HG03342 (cell line): ENCODE measurements at regions not wholly inside any gene's neighbourhood (a gene's known extent, or its start where the extent isn't known, plus 50 kb on each side); places are given as distances from the start of the nearest gene placed in this dataset.

Experiments used
- ATAC-seq: cut with Tn5 transposase; IDR thresholded peaks from one replicate; pipeline ENCODE4 v1.9.1; 2021; ENCODE audit warnings: mild to moderate bottlenecking, moderate library complexity; ENCODE audit not compliant: unreplicated experiment

DNA sequence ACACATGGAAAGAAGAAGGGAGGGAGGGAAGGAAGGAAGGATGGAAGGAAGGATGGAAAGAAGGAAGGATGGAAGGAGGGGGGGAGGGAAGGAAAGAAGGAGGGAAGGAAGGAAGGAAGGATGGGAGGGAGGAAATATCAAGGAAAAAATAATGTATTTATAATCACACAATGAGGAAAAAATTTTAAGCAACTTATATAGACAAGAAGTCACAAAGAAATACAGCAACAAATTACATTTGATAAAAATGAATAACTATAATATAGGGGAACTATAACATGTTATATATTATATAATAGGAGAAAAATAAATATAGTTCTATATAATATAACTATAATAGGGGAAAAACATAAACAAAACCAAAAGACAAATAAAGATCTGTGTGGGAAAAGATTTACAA is 441.8 kb downstream of the LRATD1 start:
- ATAC-seq: no peak

DNA sequence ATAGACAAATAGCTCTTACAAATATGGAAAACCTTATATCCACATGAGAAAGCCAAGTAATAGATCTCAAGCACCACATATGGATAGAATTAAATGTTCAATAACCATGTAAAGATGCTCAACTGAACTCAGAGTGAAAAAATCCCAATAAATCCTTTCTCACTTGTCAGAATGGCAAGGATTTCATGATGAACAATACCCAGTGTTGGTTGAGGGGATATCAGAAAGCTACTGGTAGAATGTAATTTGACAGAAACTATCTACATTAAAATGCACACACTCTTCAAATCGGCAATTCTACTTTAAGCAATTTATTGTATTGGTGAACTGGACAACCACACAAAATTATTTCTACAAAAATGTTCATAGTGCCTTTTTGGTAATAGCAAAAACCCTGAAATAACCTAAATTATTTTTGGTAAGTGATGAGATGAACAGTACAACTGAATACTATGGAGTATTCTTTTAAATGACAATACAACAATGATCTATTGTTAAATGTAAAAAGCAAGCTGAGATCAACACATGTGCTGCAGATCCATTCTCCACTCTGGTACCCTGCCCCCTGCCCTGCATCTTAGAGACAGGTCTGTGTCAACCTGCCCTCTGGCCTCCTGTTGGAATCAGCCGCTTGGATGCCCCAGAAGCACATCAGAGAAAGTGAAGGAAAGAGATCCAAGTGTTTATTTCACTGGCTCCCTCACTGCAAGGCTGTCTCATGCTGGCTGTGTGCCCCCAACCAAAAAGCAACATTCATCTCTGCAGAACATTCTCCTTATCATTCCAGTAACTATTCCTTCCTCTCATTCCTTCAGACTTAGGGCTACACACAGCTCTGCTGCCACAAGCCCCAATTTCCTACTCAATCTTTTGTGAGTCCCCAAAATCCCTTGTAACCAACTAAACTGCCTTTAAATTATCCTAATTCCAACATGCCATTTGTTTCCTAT is 442.5 kb downstream of the LRATD1 start:
- ATAC-seq: no peak

DNA sequence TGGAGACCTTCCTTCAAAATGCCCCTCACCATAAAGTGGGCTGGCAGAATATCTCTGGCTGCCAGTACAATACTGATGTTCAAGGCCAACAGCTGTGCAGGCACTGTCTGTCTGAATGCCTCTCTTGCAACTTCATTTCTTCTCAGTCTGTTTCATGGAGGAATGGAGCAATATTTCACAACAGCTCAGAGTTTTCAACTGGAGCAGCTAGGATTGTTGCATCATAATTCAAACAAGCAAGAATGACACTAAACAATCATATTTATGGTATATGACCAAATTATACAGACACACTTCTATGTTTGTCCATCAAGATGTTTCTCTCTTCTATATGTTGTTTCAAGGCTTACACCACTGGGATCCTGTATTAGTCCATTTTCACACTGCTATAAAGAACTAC is 444.2 kb downstream of the LRATD1 start:
- ATAC-seq: no peak

DNA sequence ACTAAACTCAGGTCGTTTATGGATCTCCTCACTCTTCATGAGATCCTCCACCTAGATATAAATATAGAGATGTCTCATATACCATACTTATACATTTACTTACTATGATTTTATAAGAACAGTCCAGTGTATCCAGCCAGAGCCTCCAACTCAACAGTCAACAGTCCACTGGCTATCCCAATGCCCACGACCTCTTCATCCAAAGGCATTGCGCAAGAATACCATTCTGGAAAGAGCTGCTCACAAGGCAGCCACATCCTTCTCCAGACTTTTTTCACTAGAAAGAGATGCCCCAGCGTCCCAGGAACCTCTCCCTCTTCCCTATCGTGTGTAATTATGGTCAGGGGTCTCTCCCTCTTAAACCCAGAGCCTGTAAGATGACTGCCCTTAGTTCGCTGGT is 448.8 kb downstream of the LRATD1 start:
- ATAC-seq: no peak

DNA sequence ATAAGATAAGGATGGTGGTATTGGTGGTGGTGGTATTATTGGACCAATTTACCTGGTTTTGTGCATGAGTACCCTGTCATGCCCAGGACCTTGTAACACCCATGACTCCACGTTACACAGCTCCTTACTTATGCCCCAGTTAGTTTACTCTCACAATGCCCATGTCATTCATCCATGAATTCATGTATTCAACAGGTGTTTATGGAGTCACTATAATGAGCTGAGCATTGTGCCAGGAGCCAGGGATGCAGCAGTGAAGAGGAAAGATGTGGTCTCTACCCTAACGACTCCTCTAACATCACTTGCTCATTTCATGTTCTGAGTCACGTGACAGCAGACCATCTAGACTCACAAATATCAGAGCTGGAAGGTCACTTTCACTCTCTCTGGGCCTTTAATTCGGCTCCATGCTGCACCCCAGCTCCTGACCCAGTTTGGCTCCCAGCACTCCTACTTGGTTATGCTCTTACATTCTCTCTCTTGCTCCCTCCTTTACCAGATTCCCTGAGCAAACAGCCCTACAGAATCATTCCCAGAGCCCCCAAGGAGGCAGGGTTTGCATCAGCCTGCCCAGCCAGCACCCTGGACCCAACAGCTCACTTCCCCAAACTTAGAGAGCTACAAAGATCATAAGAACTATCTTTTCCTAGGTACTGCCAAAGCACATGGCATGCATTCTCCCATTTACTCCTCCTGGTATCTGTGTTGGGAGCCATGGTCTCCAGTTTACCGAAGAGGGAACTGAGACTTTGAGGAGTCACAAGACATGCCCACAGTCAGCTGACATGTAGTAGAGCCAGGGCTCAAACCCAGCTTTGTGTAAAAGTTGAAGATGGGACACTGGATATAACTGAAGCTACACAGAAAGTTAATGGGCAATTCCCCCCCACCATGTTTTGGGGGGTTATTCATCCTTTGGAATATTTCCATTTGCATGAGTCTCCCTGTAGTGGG is 449.9 kb downstream of the LRATD1 start:
- no peak for ATAC-seq

DNA sequence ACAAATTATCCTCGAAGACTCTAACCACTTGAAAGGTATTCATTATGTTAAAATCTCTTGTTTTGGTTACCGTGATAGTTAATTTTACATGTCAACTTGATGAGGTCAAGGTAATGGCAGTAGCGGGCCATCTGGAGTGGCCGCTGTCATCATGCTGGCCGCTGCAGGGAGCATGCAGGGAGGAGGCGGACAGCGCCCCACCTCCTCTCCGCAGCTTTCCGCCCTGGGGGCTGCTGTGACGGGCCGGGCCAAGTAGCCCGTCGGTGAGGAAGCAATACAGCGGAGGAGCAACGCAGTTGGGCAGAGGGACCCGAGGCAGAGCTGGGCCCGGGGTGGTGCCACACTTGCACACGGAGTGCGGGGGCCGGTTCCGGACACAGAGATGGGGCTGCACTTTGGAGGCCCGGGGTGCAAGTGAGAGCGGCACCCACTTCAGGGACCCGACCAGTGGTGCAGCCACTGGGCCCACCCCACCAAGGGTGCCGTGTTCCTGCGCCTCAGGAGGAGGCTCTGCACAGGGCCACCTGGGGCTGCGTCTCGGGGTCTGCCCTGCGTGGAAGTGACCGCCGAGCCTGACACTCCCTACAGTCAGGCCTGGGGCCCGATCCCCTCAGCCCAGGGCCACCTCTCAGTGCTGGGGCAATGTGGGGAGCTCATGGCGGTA is 452.4 kb downstream of the LRATD1 start:
- no peak for ATAC-seq

DNA sequence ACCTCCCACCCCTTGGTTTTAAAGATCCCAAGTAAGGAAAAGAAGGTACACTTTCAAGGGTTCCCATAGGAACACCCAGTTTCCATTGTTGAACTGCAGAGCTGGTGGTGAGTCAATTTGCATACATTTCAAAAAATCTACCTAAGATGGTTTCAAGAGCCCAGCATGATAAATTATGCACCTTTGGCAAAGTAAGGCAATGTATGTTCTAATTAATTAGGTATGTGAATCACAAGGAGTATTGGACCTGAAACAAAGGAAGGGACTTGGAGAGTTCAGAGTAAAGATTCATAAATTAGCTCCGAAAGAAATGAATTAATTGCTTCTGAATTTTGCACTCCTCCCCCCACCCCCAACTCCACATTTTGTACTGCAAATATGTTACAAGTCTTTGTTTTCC is 459.7 kb downstream of the LRATD1 start:
- no peak for ATAC-seq

DNA sequence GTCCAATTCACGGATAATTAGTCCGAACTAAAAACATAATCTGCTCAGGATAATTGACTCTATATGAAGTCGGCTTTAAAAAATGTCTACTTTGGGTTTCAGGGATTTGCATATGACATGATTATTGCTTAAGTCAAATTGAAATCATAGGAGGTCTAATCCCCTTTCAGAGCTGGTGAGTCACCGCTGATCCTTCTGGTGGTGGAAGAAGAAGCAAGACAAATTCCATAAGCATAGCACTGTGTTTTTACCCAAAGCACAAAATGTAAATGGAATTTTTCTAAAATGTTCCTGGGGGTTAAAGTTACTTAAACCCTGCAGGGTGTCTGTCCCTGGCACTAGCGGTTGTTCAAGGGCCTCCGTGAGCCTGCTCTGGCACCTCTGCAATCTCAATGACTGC is 460.2 kb downstream of the LRATD1 start:
- no peak for ATAC-seq

DNA sequence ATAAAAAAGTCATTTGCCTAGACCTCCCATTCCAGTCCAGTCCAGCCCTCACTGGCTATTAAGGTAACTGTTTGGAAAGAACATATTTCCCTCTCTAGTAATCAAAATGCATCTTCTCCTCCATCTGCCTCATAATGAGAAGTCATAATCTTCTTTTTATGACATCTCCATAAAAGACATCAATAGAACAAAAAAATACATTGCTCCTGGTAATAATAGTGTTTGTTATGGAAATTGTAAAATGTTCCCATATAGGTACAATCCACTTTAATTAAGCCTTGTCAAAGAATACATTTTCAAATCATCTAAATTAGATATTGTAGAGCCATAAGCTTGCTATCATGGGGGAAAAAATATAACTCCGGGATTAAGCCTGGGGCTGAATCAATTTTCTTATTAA is 461.6 kb downstream of the LRATD1 start:
- no peak for ATAC-seq

DNA sequence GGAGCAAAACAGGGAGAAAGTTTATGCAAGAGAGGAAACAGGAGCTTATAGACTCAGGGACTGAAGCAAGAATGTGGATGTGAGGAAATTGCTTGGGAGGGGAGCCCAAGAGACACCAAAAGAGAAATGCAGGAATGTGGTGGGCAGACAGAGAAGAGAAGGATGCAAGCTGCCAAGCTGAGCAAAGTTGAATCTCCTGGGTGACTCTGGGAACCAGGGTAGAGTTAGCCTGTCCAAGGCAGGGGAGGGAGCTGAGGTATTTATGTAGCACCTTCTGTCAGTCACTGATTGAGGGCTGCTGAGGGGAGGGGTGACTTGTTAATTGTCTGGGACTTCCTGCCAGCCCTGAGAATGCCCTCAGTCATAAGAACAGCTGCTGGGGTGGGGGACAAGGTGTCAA is 464.3 kb downstream of the NBAS start:
- no peak for ATAC-seq

DNA sequence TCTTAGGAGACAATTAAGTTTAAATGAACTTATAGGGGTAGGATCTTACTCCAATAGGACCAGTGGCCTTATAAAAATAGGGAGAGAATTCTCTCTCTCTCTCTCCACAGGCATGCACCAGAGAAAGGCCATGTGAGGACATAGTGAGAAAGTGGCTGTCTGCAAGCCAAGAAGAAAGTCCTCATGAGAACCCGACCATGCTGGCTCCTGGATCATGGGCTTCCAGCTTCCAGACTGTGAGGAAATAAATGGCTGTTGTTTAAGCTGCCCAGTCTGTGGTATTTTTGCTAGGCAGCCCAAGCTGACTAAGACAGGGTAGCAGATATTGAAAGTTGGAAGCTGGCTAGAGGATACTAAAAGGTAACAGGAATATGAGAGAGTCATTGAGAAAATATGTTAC is 454.0 kb downstream of the NBAS start:
- no peak for ATAC-seq

DNA sequence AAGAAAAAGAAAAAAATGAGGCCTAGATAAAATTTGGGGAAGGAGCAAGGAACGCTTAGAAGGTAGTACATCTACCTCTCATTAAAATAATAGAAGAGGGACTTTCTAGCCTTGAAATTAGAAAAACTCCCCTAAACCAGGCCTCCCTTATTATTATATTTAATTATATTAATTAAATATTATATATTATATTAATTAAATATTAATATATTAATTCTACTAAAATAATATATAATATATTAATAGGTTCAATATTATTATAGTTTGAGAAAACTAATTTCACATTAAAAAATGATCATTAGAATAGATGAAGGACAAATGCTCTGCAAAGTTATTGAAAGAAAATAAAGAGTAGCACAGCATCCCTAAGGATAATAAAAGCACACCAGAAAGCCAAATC is 449.4 kb downstream of the NBAS start:
- ATAC-seq: no peak

DNA sequence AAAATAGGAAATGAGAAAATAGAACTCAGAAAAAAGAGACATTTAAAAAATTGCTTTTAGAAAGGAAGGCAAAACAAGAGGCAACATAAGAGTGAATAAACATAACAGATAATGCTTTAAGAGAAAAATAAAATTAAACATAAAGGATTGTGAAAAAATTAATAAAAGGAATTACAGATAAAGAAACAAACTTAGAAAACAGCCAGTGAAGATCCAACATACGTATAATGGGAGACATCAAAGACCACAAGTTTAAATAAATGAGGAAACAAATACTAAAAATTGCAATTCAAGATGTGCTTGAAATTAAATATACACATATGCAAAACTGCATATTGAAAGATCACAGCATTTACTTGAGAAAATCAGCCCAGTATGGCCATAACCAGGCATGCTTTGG is 448.9 kb downstream of the NBAS start:
- ATAC-seq: no peak

DNA sequence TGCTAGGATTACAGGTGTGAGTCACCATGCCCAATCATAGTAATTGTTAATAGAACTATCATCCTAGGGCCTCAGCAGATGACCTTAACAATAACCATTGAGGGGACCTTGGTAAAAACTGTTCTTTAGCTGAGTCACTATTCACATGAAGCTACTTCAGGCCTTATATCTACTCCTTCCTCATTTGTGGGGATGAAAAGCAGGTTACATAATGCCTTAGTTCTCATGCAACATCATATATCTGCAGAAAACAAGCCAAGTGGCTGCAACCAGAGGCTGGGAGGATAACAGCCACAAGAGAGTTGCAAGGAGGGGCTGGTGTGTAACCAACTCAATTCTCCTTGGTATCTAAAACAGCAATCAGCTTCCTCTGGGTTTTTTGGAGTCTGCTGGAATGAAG is 445.4 kb downstream of the NBAS start:
- no peak for ATAC-seq

DNA sequence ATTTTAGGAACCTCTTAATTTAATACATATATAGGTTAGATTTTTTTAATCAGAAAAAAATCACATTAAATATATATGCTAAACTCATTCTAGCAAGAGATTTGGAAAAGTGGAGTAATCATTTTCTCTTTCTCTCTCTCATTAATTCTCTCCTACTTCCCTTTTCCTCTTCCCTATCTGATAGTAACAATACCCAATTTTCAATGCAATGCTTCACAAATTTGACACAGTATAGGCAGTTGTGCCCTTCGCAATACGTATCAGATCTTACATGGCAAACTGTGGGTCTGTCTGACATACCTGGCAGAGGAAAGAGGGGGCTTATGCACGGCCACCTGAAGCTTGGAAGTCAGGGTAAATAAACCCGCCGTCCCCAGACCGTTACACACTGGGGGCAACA is 444.3 kb downstream of the NBAS start:
- no peak for ATAC-seq
